HCT116 (cell line): ENCODE measurements at regions not wholly inside any gene's neighbourhood (a gene's known extent, or its start where the extent isn't known, plus 50 kb on each side); places are given as distances from the start of the nearest gene placed in this dataset.

Source experiments
- ATAC-seq: fragments of 200-7000 bp; cut with Tn5 transposase; 2 replicates; pipeline ENCODE4 v1.9.1; 2020; ENCODE audit warnings: mild to moderate bottlenecking, moderate library complexity
- BruUV-seq: library from RNA; stranded (reverse); fragments of 400-500 nt; replicated peaks from 2 replicates; lab custom pipeline; 2021; lab: Mats Ljungman, UMichigan
- CTCF ChIA-PET: fragments of 300-600 bp; sonication (Branson Sonifier 250); formaldehyde crosslinking; loops from one replicate; lab custom pipeline; 2021; ENCODE audit warnings: antibody characterized with exemption; lab: Charles Lee
- POLR2A ChIA-PET: fragments of 300-600, 350-600 bp; sonication (Branson Sonifier 250); formaldehyde crosslinking; loops from one replicate; lab custom pipeline; 2021; ENCODE audit warnings: antibody characterized with exemption; lab: Charles Lee
- RAD21 ChIA-PET, 2 experiments: fragments of 300-600 bp; sonication (Branson Sonifier 250); formaldehyde crosslinking; loops; one replicate each; lab custom pipeline; 2023; ENCODE audit warnings: low total read pairs in 2 of 2; ENCODE audit not compliant: uncharacterized antibody in 2 of 2, unreplicated experiment in 2 of 2, low non-redundant PET in 1 of 2; lab: Charles Lee
- DNase-seq: peaks from one replicate; pipeline ENCODE4 v3.0.0-alpha.2; 2010; ENCODE audit warnings: low read depth, low spot score
- H2AFZ ChIP-seq: fragments of 200-600 bp; shearing (Covaris generic), sonication (generic); 2 replicates; pipeline ENCODE4 v1.6.1; 2017; ENCODE audit warnings: low read depth, mixed run types, mixed read lengths, antibody characterized with exemption, low read length; ENCODE audit not compliant: poor library complexity, severe bottlenecking
- H3K27ac ChIP-seq: 2 replicates; pipeline ENCODE4 v1.5.1; 2012; ENCODE audit warnings: low read depth, low read length
- H3K27me3 ChIP-seq: fragments of 200-600 bp; sonication (generic); 2 replicates; pipeline ENCODE4 v1.6.1; 2016; ENCODE audit warnings: mixed run types, low read length, mixed read lengths; ENCODE audit not compliant: insufficient read depth
- H3K36me3 ChIP-seq, 2 experiments: fragments of 200-500 bp in 1 of 2; fragments of 200-600 bp in 1 of 2; sonication (Bioruptor generic) in 1 of 2; sonication (generic) in 1 of 2; 2 replicates each; pipeline versions ENCODE4 v1.5.1 to v1.6.1; 2014 to 2016; ENCODE audit warnings: low read length in 2 of 2, inconsistent platforms in 1 of 2, mixed read lengths in 1 of 2, mixed run types in 1 of 2; ENCODE audit not compliant: insufficient read depth in 2 of 2, control insufficient read depth in 1 of 2
- H3K4me1 ChIP-seq, 2 experiments: fragments of 200-600 bp in 1 of 2; sonication (generic) in 1 of 2; 2 replicates each; pipeline versions ENCODE4 v1.5.1 to v1.6.1; 2012 to 2017; ENCODE audit warnings: low read length in 2 of 2, inconsistent platforms in 1 of 2, mild to moderate bottlenecking in 1 of 2, mixed read lengths in 1 of 2, mixed run types in 1 of 2, moderate library complexity in 1 of 2; ENCODE audit not compliant: insufficient read depth in 2 of 2, control insufficient read depth in 1 of 2
- H3K4me2 ChIP-seq: fragments of 200-600 bp; sonication (generic); 2 replicates; pipeline ENCODE4 v1.6.1; 2017; ENCODE audit warnings: mixed run types, low read length, mixed read lengths
- H3K4me3 ChIP-seq, 2 experiments: fragments of 200-600 bp in 1 of 2; sonication (generic) in 1 of 2; replicated peaks in 1 of 2; 2 replicates each; pipeline ENCODE4 v1.5.1; 2011 to 2016; ENCODE audit warnings: low read length in 2 of 2, control low read depth in 1 of 2, low read depth in 1 of 2, mild to moderate bottlenecking in 1 of 2, mixed read lengths in 1 of 2, mixed run types in 1 of 2
- H3K79me2 ChIP-seq: fragments of 200-600 bp; sonication (generic); 2 replicates; pipeline ENCODE4 v1.6.1; 2017; ENCODE audit warnings: mild to moderate bottlenecking, mixed run types, low read length, moderate library complexity, mixed read lengths; ENCODE audit not compliant: insufficient read depth
- H3K9ac ChIP-seq: fragments of 200-600 bp; sonication (generic); 2 replicates; pipeline ENCODE4 v1.6.1; 2016; ENCODE audit warnings: low read length, mixed read lengths
- H3K9me2 ChIP-seq: fragments of 200-600 bp; sonication (generic), shearing (Covaris generic); 2 replicates; pipeline ENCODE4 v1.6.1; 2017; ENCODE audit warnings: mixed run types, mild to moderate bottlenecking, moderate library complexity; ENCODE audit not compliant: insufficient read depth
- H3K9me3 ChIP-seq, 2 experiments: fragments of 200-500 bp in 1 of 2; fragments of 200-600 bp in 1 of 2; sonication (Bioruptor generic) in 1 of 2; sonication (generic) in 1 of 2; 2 replicates each; pipeline ENCODE4 v1.6.1; 2014 to 2017; ENCODE audit warnings: low read length in 2 of 2, mixed read lengths in 2 of 2, inconsistent platforms in 1 of 2, low read depth in 1 of 2, mild to moderate bottlenecking in 1 of 2, mixed run types in 1 of 2, moderate library complexity in 1 of 2; ENCODE audit not compliant: control insufficient read depth in 1 of 2, insufficient read depth in 1 of 2
- H4K20me1 ChIP-seq: fragments of 200-600 bp; sonication (generic), shearing (Covaris generic); 2 replicates; pipeline ENCODE4 v1.6.1; 2017; ENCODE audit warnings: mixed run types, mild to moderate bottlenecking, moderate library complexity; ENCODE audit not compliant: insufficient read depth
- ELF1 ChIP-seq: IDR thresholded peaks from 2 replicates; pipeline ENCODE4 v1.6.1; 2012; ENCODE audit warnings: low read depth, borderline replicate concordance
- EZH2 ChIP-seq: fragments of 200-600 bp; sonication (generic); IDR thresholded peaks from 2 replicates; pipeline ENCODE4 v1.6.1; 2017; ENCODE audit warnings: antibody characterized with exemption, mixed run types
- EZH2phosphoT487 ChIP-seq: fragments of 200-600 bp; IDR thresholded peaks from 2 replicates; pipeline ENCODE4 v1.6.1; 2018; ENCODE audit warnings: antibody characterized with exemption, borderline replicate concordance
- FOSL1 ChIP-seq: IDR thresholded peaks from 2 replicates; pipeline ENCODE4 v1.6.1; 2012; ENCODE audit warnings: low read depth
- JUND ChIP-seq: IDR thresholded peaks from 2 replicates; pipeline ENCODE4 v1.6.1; 2012
- POLR2A ChIP-seq: IDR thresholded peaks from 2 replicates; pipeline ENCODE4 v1.7.0; 2011; ENCODE audit warnings: borderline replicate concordance; ENCODE audit not compliant: insufficient read depth, insufficient read length; ENCODE audit errors: extremely low read depth
- RAD21 ChIP-seq: IDR thresholded peaks from 2 replicates; pipeline ENCODE4 v1.6.1; 2012; ENCODE audit warnings: low read depth, mild to moderate bottlenecking
- SP1 ChIP-seq: IDR thresholded peaks from 2 replicates; pipeline ENCODE4 v1.6.1; 2012; ENCODE audit warnings: low read depth
- TCF7L2 ChIP-seq: IDR thresholded peaks from 2 replicates; pipeline ENCODE4 v1.7.0; 2011; ENCODE audit warnings: borderline replicate concordance, inconsistent platforms; ENCODE audit not compliant: insufficient read depth, insufficient read length; ENCODE audit errors: extremely low read depth
- YY1 ChIP-seq: IDR thresholded peaks from 2 replicates; pipeline ENCODE4 v1.6.1; 2011; ENCODE audit warnings: low read length, low read depth, moderate library complexity, mild to moderate bottlenecking; ENCODE audit not compliant: insufficient replicate concordance; ENCODE audit errors: extremely low read depth
- ZFX ChIP-seq: fragments of 450-650 bp; IDR thresholded peaks from 2 replicates; pipeline ENCODE4 v1.6.1; 2017
- ZNF274 ChIP-seq: fragments of 200-500 bp; sonication (Bioruptor generic); IDR thresholded peaks from 2 replicates; pipeline ENCODE4 v1.6.1; 2014; ENCODE audit warnings: mild to moderate bottlenecking, low read depth, low read length, inconsistent platforms
- intact Hi-C: fragments of 100-400 bp; cut with micrococcal nuclease; formaldehyde crosslinking; loops from 2 replicates; pipeline ENCODE4 v1.10.0; 2022
- TF ChIP-seq, protein P1 (sequence below): IDR thresholded peaks from 2 replicates; pipeline ENCODE4 v1.6.1; 2012

DNA sequence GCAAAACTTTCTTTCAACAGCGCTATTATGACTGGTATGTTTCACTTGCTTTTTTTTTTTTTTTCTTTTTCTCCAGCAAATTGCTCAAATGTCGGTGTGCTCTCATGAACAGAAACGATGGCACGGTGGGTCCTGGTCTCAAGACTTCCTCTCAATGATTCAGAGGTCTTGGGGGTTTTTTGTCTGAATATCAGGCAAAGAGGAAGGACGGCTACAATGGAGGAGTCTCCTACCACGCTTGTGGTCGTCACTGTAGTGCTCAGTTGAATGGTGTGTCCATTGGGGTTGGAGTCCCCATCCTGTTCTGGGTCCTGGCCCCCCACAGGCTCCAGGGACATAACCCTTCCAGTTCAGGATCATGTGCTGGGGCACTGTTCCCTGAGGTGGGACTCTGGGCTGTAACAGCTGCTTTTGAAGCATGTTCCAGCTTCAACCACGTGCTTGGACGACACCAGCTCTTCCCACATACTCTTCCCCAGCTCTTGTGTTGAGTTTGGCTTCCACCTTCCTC, 266.7 kb upstream of the KLF6 start:
- no peaks in the 10 kb centered on the region for H3K4me1 ChIP-seq
- no peaks in the 10 kb centered on the region for H3K9me3 ChIP-seq
- no TSS peak for BruUV-seq
- no peaks in the 10 kb centered on the region for H3K79me2 ChIP-seq
- H3K9ac ChIP-seq = no peak overlapping the region
- H3K9me2 ChIP-seq = no peaks in the 10 kb centered on the region
- H3K27me3 ChIP-seq = no peaks in the 10 kb centered on the region
- ChIA-PET RAD21 (no interaction called here), CTCF (no interaction called here), POLR2A (no interaction called here)
- intact Hi-C loops = no loop called here
- TF ChIP-seq ZFX = no peak
- TF ChIP-seq SP1 = no peak
- TF ChIP-seq JUND = no peak
- no peak for TF ChIP-seq EZH2phosphoT487
- no peak for TF ChIP-seq YY1
- TF ChIP-seq TCF7L2 = no peak
- TF ChIP-seq FOSL1 = no peak
- TF ChIP-seq, protein P1, sequence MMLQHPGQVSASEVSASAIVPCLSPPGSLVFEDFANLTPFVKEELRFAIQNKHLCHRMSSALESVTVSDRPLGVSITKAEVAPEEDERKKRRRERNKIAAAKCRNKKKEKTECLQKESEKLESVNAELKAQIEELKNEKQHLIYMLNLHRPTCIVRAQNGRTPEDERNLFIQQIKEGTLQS = no peak
- TF ChIP-seq ZNF274 = no peak
- TF ChIP-seq POLR2A = no peak
- no peak for TF ChIP-seq ELF1
- TF ChIP-seq EZH2 = no peak
- TF ChIP-seq RAD21 = no peak
- no peaks in the 10 kb centered on the region for H3K36me3 ChIP-seq
- H3K4me2 ChIP-seq = no peak overlapping the region
- H3K27ac ChIP-seq = no peak overlapping the region
- no peak overlapping the region for H2AFZ ChIP-seq
- no peaks in the 10 kb centered on the region for H4K20me1 ChIP-seq
- DNase-seq (no peak), ATAC-seq (no peak)
- no peak overlapping the region for H3K4me3 ChIP-seq
